ENCODE measurements at regions not wholly inside any gene's neighbourhood (a gene's known extent, or its start where the extent isn't known, plus 50 kb on each side); places are given as distances from the start of the nearest gene placed in this dataset.

DNA sequence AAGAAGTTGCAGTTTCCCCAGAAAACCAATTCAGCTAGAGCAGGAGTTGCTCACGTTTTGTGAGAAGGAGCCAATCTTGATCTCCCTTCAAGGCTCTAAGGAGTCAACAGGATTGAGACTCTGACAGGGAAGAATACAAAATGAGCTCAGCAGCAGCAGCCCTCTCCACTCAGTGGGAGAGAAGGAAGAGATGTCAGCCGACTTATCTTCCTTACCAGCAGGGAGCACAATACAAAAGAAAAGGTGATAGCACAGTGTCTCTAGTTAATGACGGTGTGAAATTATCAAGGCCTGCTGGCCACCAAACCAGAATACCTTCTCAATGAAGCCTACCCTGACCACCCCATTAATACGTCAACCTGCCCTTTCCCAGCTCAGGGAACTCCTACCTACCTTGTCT, 223.6 kb upstream of the TMPO start:
- no peaks in the 10 kb centered on the region for H3K36me3 ChIP-seq
- no peak overlapping the region for H3K27ac ChIP-seq
- no peaks in the 10 kb centered on the region for H3K4me1 ChIP-seq (ENCODE audit: control insufficient read depth in 1 of 2, low read depth in 2 of 2)
- H3K4me3 ChIP-seq = no peak overlapping the region
- H3K9me3 ChIP-seq = no peaks in the 10 kb centered on the region
- TF ChIP-seq, protein P1, sequence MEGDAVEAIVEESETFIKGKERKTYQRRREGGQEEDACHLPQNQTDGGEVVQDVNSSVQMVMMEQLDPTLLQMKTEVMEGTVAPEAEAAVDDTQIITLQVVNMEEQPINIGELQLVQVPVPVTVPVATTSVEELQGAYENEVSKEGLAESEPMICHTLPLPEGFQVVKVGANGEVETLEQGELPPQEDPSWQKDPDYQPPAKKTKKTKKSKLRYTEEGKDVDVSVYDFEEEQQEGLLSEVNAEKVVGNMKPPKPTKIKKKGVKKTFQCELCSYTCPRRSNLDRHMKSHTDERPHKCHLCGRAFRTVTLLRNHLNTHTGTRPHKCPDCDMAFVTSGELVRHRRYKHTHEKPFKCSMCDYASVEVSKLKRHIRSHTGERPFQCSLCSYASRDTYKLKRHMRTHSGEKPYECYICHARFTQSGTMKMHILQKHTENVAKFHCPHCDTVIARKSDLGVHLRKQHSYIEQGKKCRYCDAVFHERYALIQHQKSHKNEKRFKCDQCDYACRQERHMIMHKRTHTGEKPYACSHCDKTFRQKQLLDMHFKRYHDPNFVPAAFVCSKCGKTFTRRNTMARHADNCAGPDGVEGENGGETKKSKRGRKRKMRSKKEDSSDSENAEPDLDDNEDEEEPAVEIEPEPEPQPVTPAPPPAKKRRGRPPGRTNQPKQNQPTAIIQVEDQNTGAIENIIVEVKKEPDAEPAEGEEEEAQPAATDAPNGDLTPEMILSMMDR (IDR thresholded peaks at IDR 0.05) = no peak
- H3K27me3 ChIP-seq (replicated peaks; ENCODE audit: insufficient read depth) = no peaks in the 10 kb centered on the region
- DNase-seq (ENCODE audit: low spot score) = no peak
- no peak for ATAC-seq (ENCODE audit: insufficient number of reproducible peaks, low FRiP score, low read depth)

DNA sequence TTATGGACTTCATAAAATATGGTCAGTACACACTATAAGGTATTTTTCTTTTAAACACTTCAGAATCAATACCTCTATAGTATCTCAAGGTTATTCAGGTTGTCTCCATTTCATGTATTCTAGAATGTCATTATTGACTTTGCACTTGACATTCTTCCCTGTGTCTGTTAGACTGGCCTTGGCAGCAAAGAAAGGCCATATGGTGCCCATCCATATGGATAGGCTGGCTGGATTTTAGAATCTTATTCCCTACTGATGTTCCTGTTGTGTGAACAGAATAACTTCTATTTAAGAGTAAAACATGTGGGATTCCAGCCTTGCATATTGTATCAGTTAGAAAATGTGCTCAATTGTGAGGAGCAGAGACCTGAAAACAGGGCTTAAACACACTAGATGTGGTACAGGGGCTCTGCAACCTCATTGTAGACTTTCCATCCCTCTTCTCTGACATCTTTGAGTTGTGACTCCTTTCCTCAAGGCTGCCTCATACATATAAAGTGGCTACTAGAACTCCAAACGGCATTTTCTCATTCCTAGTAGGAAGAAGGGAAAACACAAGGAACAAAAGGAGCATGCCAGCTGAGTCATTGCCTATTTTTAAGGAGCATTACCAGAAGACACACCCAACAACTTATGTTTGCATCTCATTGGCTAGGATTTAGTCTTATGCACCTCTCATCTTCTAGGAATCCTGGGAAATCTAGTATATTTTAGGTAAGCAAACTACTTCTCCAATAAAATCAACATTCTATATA, 221.2 kb upstream of the TMPO start:
- H3K4me3 ChIP-seq = no peak overlapping the region
- H3K27me3 ChIP-seq (replicated peaks; ENCODE audit: insufficient read depth) = no peaks in the 10 kb centered on the region
- TF ChIP-seq, protein P1 (IDR thresholded peaks at IDR 0.05) = no peak
- H3K27ac ChIP-seq = no peak overlapping the region
- ATAC-seq (ENCODE audit: insufficient number of reproducible peaks, low FRiP score, low read depth) (no peak), DNase-seq (ENCODE audit: low spot score) (no peak)
- no peaks in the 10 kb centered on the region for H3K4me1 ChIP-seq (ENCODE audit: control insufficient read depth in 1 of 2, low read depth in 2 of 2)
- no peaks in the 10 kb centered on the region for H3K9me3 ChIP-seq
- H3K36me3 ChIP-seq = no peaks in the 10 kb centered on the region

DNA sequence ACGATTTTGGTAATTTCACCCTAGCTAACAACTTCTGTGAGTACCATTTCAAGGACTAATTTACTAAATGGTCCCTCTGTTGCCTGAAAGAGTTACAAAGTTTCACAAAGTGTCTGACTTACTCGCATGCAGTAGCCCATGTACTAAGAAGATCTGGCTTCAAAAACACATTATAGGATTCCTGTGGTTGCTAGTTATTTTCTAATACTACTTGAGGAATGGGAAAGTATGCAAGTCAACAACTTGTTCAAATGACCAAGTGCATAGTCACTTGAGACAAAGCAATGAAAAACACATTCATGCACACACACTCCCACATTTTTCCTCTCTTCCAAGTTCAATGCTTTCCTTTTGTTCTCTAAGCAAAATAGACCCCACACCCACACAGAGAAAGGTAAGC, 219.7 kb upstream of the TMPO start:
- Histone ChIP-seq H3K27ac (no peak overlapping the region), H3K9me3 (no peaks in the 10 kb centered on the region), H3K27me3 (replicated peaks; ENCODE audit: insufficient read depth) (no peaks in the 10 kb centered on the region), H3K4me3 (no peak overlapping the region), H3K4me1 (ENCODE audit: control insufficient read depth in 1 of 2, low read depth in 2 of 2) (no peaks in the 10 kb centered on the region), H3K36me3 (no peaks in the 10 kb centered on the region)
- TF ChIP-seq, protein P1 (IDR thresholded peaks at IDR 0.05) = no peak
- DNase-seq (ENCODE audit: low spot score) = no peak
- ATAC-seq (ENCODE audit: insufficient number of reproducible peaks, low FRiP score, low read depth) = no peak

DNA sequence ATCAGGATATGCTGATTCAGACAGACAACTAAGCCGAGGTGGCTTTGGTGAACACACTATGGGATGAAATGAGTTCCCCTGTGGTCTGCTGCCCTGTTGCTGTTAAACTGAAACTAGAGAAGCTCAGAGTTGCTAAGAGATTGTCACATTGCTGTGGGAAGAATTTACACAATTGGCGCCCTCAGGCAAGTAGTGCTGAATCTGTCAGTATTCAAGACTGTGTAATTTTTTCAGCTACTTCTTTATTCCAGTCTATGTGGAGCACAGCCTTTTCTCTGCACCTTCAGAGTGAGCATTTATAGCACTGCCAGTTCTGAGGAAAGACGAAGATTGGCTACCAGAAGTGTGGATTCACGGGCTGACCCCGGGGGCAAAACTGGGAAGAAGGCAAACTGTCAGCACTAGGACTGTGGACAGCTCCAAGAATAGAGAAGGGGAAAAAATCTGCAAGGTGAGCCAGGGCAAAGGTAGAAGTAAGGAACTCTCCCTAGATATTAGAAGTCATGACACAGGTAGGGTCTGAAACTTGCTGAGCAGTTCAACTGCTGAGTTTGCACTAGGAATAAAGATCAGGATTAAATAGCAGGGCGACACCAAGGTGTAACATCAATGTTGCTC, 218.8 kb upstream of the TMPO start:
- no peaks in the 10 kb centered on the region for H3K36me3 ChIP-seq
- no peak overlapping the region for H3K27ac ChIP-seq
- H3K4me1 ChIP-seq (ENCODE audit: control insufficient read depth in 1 of 2, low read depth in 2 of 2) = no peaks in the 10 kb centered on the region
- DNase-seq (ENCODE audit: low spot score) (no peak), ATAC-seq (ENCODE audit: insufficient number of reproducible peaks, low FRiP score, low read depth) (no peak)
- H3K27me3 ChIP-seq (replicated peaks; ENCODE audit: insufficient read depth) = no peaks in the 10 kb centered on the region
- H3K9me3 ChIP-seq = no peaks in the 10 kb centered on the region
- H3K4me3 ChIP-seq = no peak overlapping the region
- TF ChIP-seq, protein P1 (IDR thresholded peaks at IDR 0.05) = no peak

DNA sequence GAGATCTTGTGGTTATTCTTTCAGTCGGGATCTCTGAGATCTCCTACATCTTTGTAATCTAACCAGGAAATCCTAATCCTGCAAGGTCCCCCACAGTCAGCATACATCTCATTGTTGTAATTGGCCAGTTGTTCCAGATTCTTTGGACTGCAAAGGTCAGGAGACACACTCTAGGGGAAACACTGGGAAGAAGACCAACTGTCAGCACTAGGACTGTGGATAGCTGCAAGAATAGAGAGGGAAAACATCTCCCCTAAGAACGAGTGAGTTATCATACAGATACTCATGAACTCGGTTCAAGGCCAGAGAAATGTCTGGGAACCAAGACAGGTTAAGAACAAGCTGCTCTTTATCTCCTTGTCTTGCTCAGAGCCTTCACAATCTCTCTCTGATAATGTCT, 217.9 kb upstream of the TMPO start:
- TF ChIP-seq, protein P1 (IDR thresholded peaks at IDR 0.05) = no peak
- no peaks in the 10 kb centered on the region for H3K9me3 ChIP-seq
- no peaks in the 10 kb centered on the region for H3K36me3 ChIP-seq
- DNase-seq (ENCODE audit: low spot score) (no peak), ATAC-seq (ENCODE audit: insufficient number of reproducible peaks, low FRiP score, low read depth) (no peak)
- no peak overlapping the region for H3K4me3 ChIP-seq
- no peak overlapping the region for H3K27ac ChIP-seq
- H3K4me1 ChIP-seq (ENCODE audit: control insufficient read depth in 1 of 2, low read depth in 2 of 2) = no peaks in the 10 kb centered on the region
- H3K27me3 ChIP-seq (replicated peaks; ENCODE audit: insufficient read depth) = no peaks in the 10 kb centered on the region
